GM13977 (cell line): ENCODE measurements at regions not wholly inside any gene's neighbourhood (a gene's known extent, or its start where the extent isn't known, plus 50 kb on each side); places are given as distances from the start of the nearest gene placed in this dataset.

ENCODE experiments used
- DNase-seq: peaks from one replicate; pipeline ENCODE4 v3.0.0; 2012; ENCODE audit warnings: low spot score
- CTCF ChIP-seq: IDR thresholded peaks from 2 replicates; pipeline ENCODE4 v1.5.1; 2012; ENCODE audit warnings: mild to moderate bottlenecking, control low read depth; ENCODE audit not compliant: insufficient read depth; ENCODE audit errors: extremely low read depth, missing control alignments
- in situ Hi-C: fragments of 300-500 bp; cut with MboI; formaldehyde crosslinking; loops from one replicate; pipeline ENCODE4 v1.12.0; 2022; ENCODE audit warnings: low sequenced_read_pairs, low pct_unique_long_range_greater_than_20kb, mixed read lengths, inconsistent platforms; ENCODE audit not compliant: unreplicated experiment

DNA sequence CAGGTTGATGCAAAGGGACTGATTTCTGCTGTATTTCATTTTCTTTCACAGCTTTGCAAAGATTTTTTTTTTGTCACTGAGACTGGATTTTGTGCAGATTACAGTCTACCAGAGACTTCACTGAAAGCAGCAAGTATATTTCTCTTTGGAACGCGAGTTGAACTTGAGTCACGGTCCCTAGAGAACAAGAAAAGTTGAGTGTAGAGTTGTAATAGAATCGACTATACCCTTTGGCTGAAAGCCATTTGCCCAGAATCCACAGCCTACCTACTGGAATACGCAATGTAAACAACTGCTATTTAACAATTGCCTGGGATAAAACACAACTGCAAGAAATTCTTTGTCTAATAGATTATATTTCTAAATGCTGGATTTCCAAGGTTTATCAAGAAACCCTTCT, 520.6 kb downstream of the HDGFL1 start:
- no peak for TF ChIP-seq CTCF
- in situ Hi-C loops: no loop called here

GRCh38 chr6:23091795-23092194, 522.4 kb downstream of the HDGFL1 start:
- TF ChIP-seq CTCF: no peak
- DNase-seq: no peak
- in situ Hi-C loops: no loop called here

More for the DNA sequence above, 520.6 kb downstream of the HDGFL1 start:
- DNase-seq: no peak

- in situ Hi-C loops: no loop called here
- DNase-seq: no peak
- no peak for TF ChIP-seq CTCF
Measured at GRCh38 chr6:23096876-23097275, 527.5 kb downstream of the HDGFL1 start.

- no peak for DNase-seq
- no peak for TF ChIP-seq CTCF
- in situ Hi-C loops: no loop called here
Measured at GRCh38 chr6:23097566-23097965, 528.2 kb downstream of the HDGFL1 start.

- TF ChIP-seq CTCF: no peak
- DNase-seq: no peak
- in situ Hi-C loops: no loop called here
Measured at GRCh38 chr6:23106951-23107350, 537.6 kb downstream of the HDGFL1 start.

GRCh38 chr6:23111984-23112383, 542.6 kb downstream of the HDGFL1 start:
- no peak for TF ChIP-seq CTCF

More at GRCh38 chr6:23111984-23112383, 542.6 kb downstream of the HDGFL1 start:
- in situ Hi-C loops: no loop called here
- no peak for DNase-seq
